PC-9 (cell line): ENCODE measurements at regions not wholly inside any gene's neighbourhood (a gene's known extent, or its start where the extent isn't known, plus 50 kb on each side); places are given as distances from the start of the nearest gene placed in this dataset.

ENCODE experiments used
- BruUV-seq: library from RNA; stranded (reverse); fragments of 400-500 nt; replicated peaks from 2 replicates; lab custom pipeline; 2021; lab: Mats Ljungman, UMichigan
- CTCF ChIA-PET: fragments of 300-600 bp; sonication (Branson Sonifier 250); formaldehyde crosslinking; loops from one replicate; lab custom pipeline; 2022; ENCODE audit warnings: antibody characterized with exemption; lab: Charles Lee
- POLR2A ChIA-PET: fragments of 300-600 bp; sonication (Branson Sonifier 250); formaldehyde crosslinking; loops from one replicate; lab custom pipeline; 2022; ENCODE audit warnings: antibody characterized with exemption; ENCODE audit not compliant: unreplicated experiment; lab: Charles Lee
- DNase-seq, 2 experiments: peaks; one replicate each; pipeline versions ENCODE4 v3.0.0 to v3.0.0-alpha.2; 2015 to 2022; ENCODE audit warnings: mixed read lengths in 1 of 2
- H2AFZ ChIP-seq: fragments of 200-600 bp; sonication (generic); 2 replicates; pipeline ENCODE4 v1.8.1; 2017; ENCODE audit warnings: antibody characterized with exemption
- H3F3A ChIP-seq: fragments of 200-600 bp; sonication (generic); 2 replicates; pipeline ENCODE4 v1.8.1; 2017; ENCODE audit warnings: antibody characterized with exemption, mild to moderate bottlenecking, low read depth; ENCODE audit not compliant: insufficient read depth
- H3K27ac ChIP-seq: fragments of 200-600 bp; sonication (generic); 2 replicates; pipeline ENCODE4 v1.6.1; 2016; ENCODE audit warnings: mixed run types
- H3K27me3 ChIP-seq: fragments of 200-600 bp; sonication (generic); 2 replicates; pipeline ENCODE4 v1.6.1; 2016; ENCODE audit warnings: low read depth, mixed run types; ENCODE audit not compliant: insufficient read depth
- H3K36me3 ChIP-seq: fragments of 200-600 bp; sonication (generic); 2 replicates; pipeline ENCODE4 v1.6.1; 2016; ENCODE audit warnings: low read depth, mixed run types
- H3K4me1 ChIP-seq: fragments of 200-600 bp; sonication (generic); replicated peaks from 2 replicates; pipeline ENCODE4 v1.6.1; 2016; ENCODE audit warnings: mixed run types; ENCODE audit not compliant: insufficient read depth
- H3K4me2 ChIP-seq: fragments of 200-600 bp; sonication (generic); 2 replicates; pipeline ENCODE4 v1.6.1; 2017; ENCODE audit warnings: mixed run types
- H3K4me3 ChIP-seq: fragments of 200-600 bp; sonication (generic); 2 replicates; pipeline ENCODE4 v1.6.1; 2016; ENCODE audit warnings: mixed run types
- H3K79me2 ChIP-seq: fragments of 200-600 bp; sonication (generic); 2 replicates; pipeline ENCODE4 v1.6.1; 2017; ENCODE audit warnings: low read depth, mixed run types
- H3K9me2 ChIP-seq: fragments of 200-600 bp; sonication (generic); 2 replicates; pipeline ENCODE4 v1.8.1; 2017; ENCODE audit warnings: mild to moderate bottlenecking; ENCODE audit not compliant: insufficient read depth
- H3K9me3 ChIP-seq: fragments of 200-600 bp; sonication (generic); 2 replicates; pipeline ENCODE4 v1.8.1; 2016; ENCODE audit warnings: low read depth; ENCODE audit not compliant: insufficient read depth
- H4K20me1 ChIP-seq: fragments of 200-600 bp; sonication (generic); 2 replicates; pipeline ENCODE4 v1.8.1; 2017; ENCODE audit not compliant: insufficient read depth
- EZH2 ChIP-seq: fragments of 200-600 bp; sonication (generic); IDR thresholded peaks from 2 replicates; pipeline ENCODE4 v1.8.0; 2017; ENCODE audit warnings: antibody characterized with exemption, low read depth
- intact Hi-C: fragments of 100-400 bp; cut with micrococcal nuclease; formaldehyde crosslinking; loops from one replicate; pipeline ENCODE4 v1.10.0; 2022; ENCODE audit not compliant: unreplicated experiment
- TF ChIP-seq, protein P1 (sequence below): fragments of 200-600 bp; sonication (generic); conservative IDR thresholded peaks from 2 replicates; pipeline ENCODE4 v1.6.1; 2017; ENCODE audit warnings: mixed run types, antibody characterized with exemption, mild to moderate bottlenecking, moderate library complexity

- CTCF ChIA-PET: no interaction called here
- intact Hi-C loops: no loop called here
These were observed 171.9 kb downstream of the EMP1 start for GRCh38 chr12:13368431-13368830.

GRCh38 chr12:13367973-13368372 is 171.4 kb downstream of the EMP1 start:
- H3K36me3 ChIP-seq: peaks cover 3% of the 10 kb centered on the region; the same call in 1 of the 2 replicates
- intact Hi-C loops: no loop called here
- DNase-seq: no peak
- H4K20me1 ChIP-seq: no peaks in the 10 kb centered on the region
- H3K27ac ChIP-seq: no peak overlapping the region
- no TSS peak for BruUV-seq
- no peaks in the 10 kb centered on the region; the same call in 1 of the 2 replicates for H3K9me3 ChIP-seq
- TF ChIP-seq, protein P1, sequence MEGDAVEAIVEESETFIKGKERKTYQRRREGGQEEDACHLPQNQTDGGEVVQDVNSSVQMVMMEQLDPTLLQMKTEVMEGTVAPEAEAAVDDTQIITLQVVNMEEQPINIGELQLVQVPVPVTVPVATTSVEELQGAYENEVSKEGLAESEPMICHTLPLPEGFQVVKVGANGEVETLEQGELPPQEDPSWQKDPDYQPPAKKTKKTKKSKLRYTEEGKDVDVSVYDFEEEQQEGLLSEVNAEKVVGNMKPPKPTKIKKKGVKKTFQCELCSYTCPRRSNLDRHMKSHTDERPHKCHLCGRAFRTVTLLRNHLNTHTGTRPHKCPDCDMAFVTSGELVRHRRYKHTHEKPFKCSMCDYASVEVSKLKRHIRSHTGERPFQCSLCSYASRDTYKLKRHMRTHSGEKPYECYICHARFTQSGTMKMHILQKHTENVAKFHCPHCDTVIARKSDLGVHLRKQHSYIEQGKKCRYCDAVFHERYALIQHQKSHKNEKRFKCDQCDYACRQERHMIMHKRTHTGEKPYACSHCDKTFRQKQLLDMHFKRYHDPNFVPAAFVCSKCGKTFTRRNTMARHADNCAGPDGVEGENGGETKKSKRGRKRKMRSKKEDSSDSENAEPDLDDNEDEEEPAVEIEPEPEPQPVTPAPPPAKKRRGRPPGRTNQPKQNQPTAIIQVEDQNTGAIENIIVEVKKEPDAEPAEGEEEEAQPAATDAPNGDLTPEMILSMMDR: no peak
- TF ChIP-seq EZH2: no peak
- no peaks in the 10 kb centered on the region for H3K27me3 ChIP-seq
- no peaks in the 10 kb centered on the region for H3K9me2 ChIP-seq
- no peak overlapping the region for H2AFZ ChIP-seq
- no peak overlapping the region for H3K4me2 ChIP-seq
- CTCF ChIA-PET: no interaction called here
- no peaks in the 10 kb centered on the region for H3F3A ChIP-seq
- H3K4me3 ChIP-seq: no peak overlapping the region
- H3K4me1 ChIP-seq: peaks cover 13% of the 10 kb centered on the region; the same call in 1 of the 2 replicates
- no peaks in the 10 kb centered on the region for H3K79me2 ChIP-seq
- POLR2A ChIA-PET: interaction anchor here (0.5 kb wide), 1 partner anchor 553 kb away, joined by 4 read pairs; no protein-coding TSS in a partner anchor

More at GRCh38 chr12:13368431-13368830, 171.9 kb downstream of the EMP1 start:
- Histone ChIP-seq H3K27ac (no peak overlapping the region), H3K4me1 (peaks cover 13% of the 10 kb centered on the region; the same call in 1 of the 2 replicates), H3F3A (no peaks in the 10 kb centered on the region), H3K9me2 (no peaks in the 10 kb centered on the region), H3K36me3 (peaks cover 3% of the 10 kb centered on the region; the same call in 1 of the 2 replicates), H2AFZ (no peak overlapping the region), H3K79me2 (no peaks in the 10 kb centered on the region), H3K4me3 (no peak overlapping the region), H3K27me3 (no peaks in the 10 kb centered on the region), H4K20me1 (no peaks in the 10 kb centered on the region), H3K4me2 (no peak overlapping the region), H3K9me3 (peaks cover 4% of the 10 kb centered on the region; the same call in 1 of the 2 replicates)
- TF ChIP-seq EZH2: no peak
- TF ChIP-seq, protein P1: no peak
- POLR2A ChIA-PET: no interaction called here
- BruUV-seq: no TSS peak
- DNase-seq: no peak

DNA sequence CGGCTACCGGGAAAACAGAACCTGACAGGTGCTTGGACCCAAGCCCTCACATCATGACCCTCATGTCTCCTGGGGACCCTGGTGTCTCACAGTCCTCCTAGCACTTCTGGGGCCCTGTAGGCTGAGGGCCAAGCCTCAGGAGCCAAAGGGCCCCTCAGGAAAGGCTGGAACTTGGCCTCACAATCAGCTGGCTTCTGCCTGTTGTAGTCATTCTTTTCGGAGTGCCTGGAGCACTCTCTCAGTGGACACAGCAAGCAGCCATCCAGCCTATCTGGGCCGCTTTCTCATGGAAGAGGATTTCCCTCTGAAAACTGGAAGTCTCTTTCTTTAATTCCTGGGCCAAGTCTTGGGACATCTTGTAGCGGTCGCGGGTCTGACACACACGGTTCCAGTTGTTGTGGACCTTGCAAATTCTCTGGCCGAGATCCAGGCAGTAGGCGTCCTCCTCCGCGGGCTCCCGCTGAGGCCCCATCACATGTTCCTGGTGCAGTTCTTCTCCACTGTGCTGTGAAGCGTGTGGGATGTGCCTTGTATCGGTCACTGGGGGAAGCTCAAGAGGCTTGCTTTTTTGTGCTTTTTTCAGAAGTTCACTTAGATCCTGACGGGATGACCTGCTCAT is 169.3 kb downstream of the EMP1 start:
- Histone ChIP-seq H3K4me3 (no peak overlapping the region), H4K20me1 (no peaks in the 10 kb centered on the region), H3K9me3 (peaks cover 9% of the 10 kb centered on the region; the same call in 1 of the 2 replicates), H3K27ac (no peak overlapping the region), H3K36me3 (peaks cover 2% of the 10 kb centered on the region; the same call in 1 of the 2 replicates), H3F3A (no peaks in the 10 kb centered on the region), H3K79me2 (no peaks in the 10 kb centered on the region), H3K4me1 (peaks cover 6% of the 10 kb centered on the region; the same call in 1 of the 2 replicates), H3K4me2 (no peak overlapping the region), H2AFZ (no peak overlapping the region), H3K9me2 (no peaks in the 10 kb centered on the region), H3K27me3 (no peaks in the 10 kb centered on the region)
- BruUV-seq: no TSS peak
- intact Hi-C loops: no loop called here
- TF ChIP-seq, protein P1: no peak
- no peak for TF ChIP-seq EZH2
- no peak for DNase-seq
- ChIA-PET POLR2A (no interaction called here), CTCF (no interaction called here)
